SKM-1 treated with dmso at 0.1 percent for 144 hours (cell line): ENCODE measurements at regions not wholly inside any gene's neighbourhood (a gene's known extent, or its start where the extent isn't known, plus 50 kb on each side); places are given as distances from the start of the nearest gene placed in this dataset.
"Not testable (repeated sequence)": the region's sequence is repeated elsewhere in the genome, so short reads cannot be mapped to it uniquely, and the experiment has no call there.

Experiments used
- DNase-seq: peaks from one replicate; lab custom pipeline; 2025; ENCODE audit not compliant: unreplicated experiment; lab: John Stamatoyannopoulos, UW

GRCh38 chr11:97739932-97740800, 1280.6 kb upstream of the CNTN5 start:
- DNase-seq = no peak

- no peak for DNase-seq
Observed at GRCh38 chr11:97740801-97741151, 1280.0 kb upstream of the CNTN5 start.

GRCh38 chr11:97742717-97743116, 1278.0 kb upstream of the CNTN5 start:
- no peak for DNase-seq

GRCh38 chr11:97743205-97743742, 1277.5 kb upstream of the CNTN5 start:
- DNase-seq = peak; percentile 91

GRCh38 chr11:97745515-97746050, 1275.2 kb upstream of the CNTN5 start:
- no peak for DNase-seq

- no peak for DNase-seq
Observed at GRCh38 chr11:97746818-97747217, 1273.9 kb upstream of the CNTN5 start.

- DNase-seq = no peak
Observed at GRCh38 chr11:97751405-97751804, 1269.3 kb upstream of the CNTN5 start.

- no peak for DNase-seq
Observed at GRCh38 chr11:97751952-97752351, 1268.8 kb upstream of the CNTN5 start.

GRCh38 chr11:97754976-97755375, 1265.8 kb upstream of the CNTN5 start:
- no peak for DNase-seq

GRCh38 chr11:97756571-97757335, 1264.0 kb upstream of the CNTN5 start:
- no peak for DNase-seq

- DNase-seq = no peak
Observed at GRCh38 chr11:97761175-97761574, 1259.6 kb upstream of the CNTN5 start.

GRCh38 chr11:97764193-97764592, 1256.6 kb upstream of the CNTN5 start:
- no peak for DNase-seq

GRCh38 chr11:97764605-97765004, 1256.1 kb upstream of the CNTN5 start:
- no peak for DNase-seq

GRCh38 chr11:97770570-97770969, 1250.2 kb upstream of the CNTN5 start:
- DNase-seq = no peak

- DNase-seq = no peak
Observed at GRCh38 chr11:97772705-97773104, 1248.0 kb upstream of the CNTN5 start.

GRCh38 chr11:97784388-97784787, 1236.4 kb upstream of the CNTN5 start:
- not testable (repeated sequence) for DNase-seq

GRCh38 chr11:97786961-97787360, 1233.8 kb upstream of the CNTN5 start:
- no peak for DNase-seq

- no peak for DNase-seq
Observed at GRCh38 chr11:97794876-97795275, 1225.9 kb upstream of the CNTN5 start.

GRCh38 chr11:97800891-97801290, 1219.9 kb upstream of the CNTN5 start:
- DNase-seq = no peak

- no peak for DNase-seq
Observed at GRCh38 chr11:97814325-97814959, 1206.3 kb upstream of the CNTN5 start.

- DNase-seq = no peak
Observed at GRCh38 chr11:97815667-97816066, 1205.1 kb upstream of the CNTN5 start.
